Upper lobe of left lung (tissue), 6 donors: ENCODE measurements at regions not wholly inside any gene's neighbourhood (a gene's known extent, or its start where the extent isn't known, plus 50 kb on each side); places are given as distances from the start of the nearest gene placed in this dataset.

Experiments
- ATAC-seq, 2 donors: fragments of 200-7000 bp; cut with Tn5 transposase; one replicate each; pipeline ENCODE4 v1.9.1; 2022; ENCODE audit warnings: mild to moderate bottlenecking in 2 of 2, moderate library complexity in 2 of 2; ENCODE audit not compliant: low FRiP score in 2 of 2
- DNase-seq, 2 donors: peaks; one replicate each; pipeline ENCODE4 v3.0.0-alpha.2; 2019 to 2020
- H3K27ac ChIP-seq, 4 donors: fragments of 200-600 bp; sonication (generic); one replicate each; pipeline ENCODE4 v1.5.1; 2016 to 2019
- H3K27me3 ChIP-seq, 4 donors: fragments of 200-600 bp; sonication (generic); one replicate each; pipeline ENCODE4 v1.5.1; 2017 to 2019
- H3K36me3 ChIP-seq, 4 donors: fragments of 200-600 bp; sonication (generic); one replicate each; pipeline ENCODE4 v1.5.1; 2016 to 2019
- H3K4me1 ChIP-seq, 4 donors: fragments of 200-600 bp; sonication (generic); one replicate each; pipeline ENCODE4 v1.5.1; 2018 to 2019
- H3K4me3 ChIP-seq, 4 donors: fragments of 200-600 bp; sonication (generic); one replicate each; pipeline ENCODE4 v1.5.1; 2017 to 2019; ENCODE audit warnings: mild to moderate bottlenecking in 2 of 4, moderate library complexity in 1 of 4
- H3K9me3 ChIP-seq, 4 donors: fragments of 200-600 bp; sonication (generic); one replicate each; pipeline ENCODE4 v1.5.1; 2018 to 2019
- EP300 ChIP-seq, 4 donors: sonication (generic); formaldehyde crosslinking; IDR thresholded peaks; one replicate each; pipeline ENCODE4 v1.5.1; 2017; ENCODE audit warnings: antibody characterized with exemption in 4 of 4, control low read depth in 2 of 4
- POLR2A ChIP-seq, 4 donors: fragments of 450-650 bp; IDR thresholded peaks; one replicate each; pipeline ENCODE4 v1.5.1; 2016 to 2017; ENCODE audit warnings: antibody characterized with exemption in 4 of 4, mild to moderate bottlenecking in 2 of 4
- POLR2AphosphoS5 ChIP-seq, 2 donors: sonication (generic); formaldehyde crosslinking; IDR thresholded peaks; one replicate each; pipeline ENCODE4 v1.5.1; 2017; ENCODE audit warnings: antibody characterized with exemption in 2 of 2
- WGBS, 2 donors: methylation state at CpG; one replicate each; pipeline ENCODE4 v1.1.5; 2017 to 2018; 5-methylcytosine and 5-hydroxymethylcytosine counted together
- TF ChIP-seq, protein P1 (sequence below), 6 experiments: fragments of 450-650 bp in 4 of 6; fragments of 200-600 bp in 2 of 6; sonication (generic) in 2 of 6; IDR thresholded peaks; one replicate each; pipeline ENCODE4 v1.5.1; 2016 to 2019; ENCODE audit warnings: antibody characterized with exemption in 6 of 6
- donor health status: DM: no; HTN: no; CAD: no; lungs with moderate emphysema.
- donor health status: DM: no; HTN: yes; CAD: no; lungs with severe emphysema.

GRCh38 chr10:124306922-124307371 lies 111.8 kb downstream of the OAT start:
- Histone ChIP-seq H3K4me3 (no peak overlapping the region), H3K27me3 (no peaks in the 10 kb centered on the region), H3K36me3 (no peaks in the 10 kb centered on the region), H3K27ac (peak overlapping the region in 1 of 4 donors; percentile 17), H3K9me3 (no peaks in the 10 kb centered on the region), H3K4me1 (peaks cover 0 to 4% (median 0%) of the 10 kb centered on the region in 4 donors)
- WGBS, 2 donors = 52 to 76% methylated on average over 4 of the region's 4 CpGs
- peak in 1 of 2 donors; percentile 85 for ATAC-seq
- peak in 1 of 2 donors; percentile 45 for DNase-seq
- TF ChIP-seq POLR2AphosphoS5 (IDR thresholded peaks at IDR 0.05) (peak in 1 of 2 donors; percentile 56), POLR2A (IDR thresholded peaks at IDR 0.05) (no peak)

- no peak overlapping the region for H3K27ac ChIP-seq
- 36 to 66% methylated on average over 1 of the region's 1 CpG for WGBS, 2 donors
- H3K4me1 ChIP-seq = peaks cover 0 to 4% (median 0%) of the 10 kb centered on the region in 4 donors
- TF ChIP-seq POLR2A (IDR thresholded peaks at IDR 0.05) (no peak), POLR2AphosphoS5 (IDR thresholded peaks at IDR 0.05) (no peak), EP300 (IDR thresholded peaks at IDR 0.05) (no peak)
- TF ChIP-seq, protein P1, sequence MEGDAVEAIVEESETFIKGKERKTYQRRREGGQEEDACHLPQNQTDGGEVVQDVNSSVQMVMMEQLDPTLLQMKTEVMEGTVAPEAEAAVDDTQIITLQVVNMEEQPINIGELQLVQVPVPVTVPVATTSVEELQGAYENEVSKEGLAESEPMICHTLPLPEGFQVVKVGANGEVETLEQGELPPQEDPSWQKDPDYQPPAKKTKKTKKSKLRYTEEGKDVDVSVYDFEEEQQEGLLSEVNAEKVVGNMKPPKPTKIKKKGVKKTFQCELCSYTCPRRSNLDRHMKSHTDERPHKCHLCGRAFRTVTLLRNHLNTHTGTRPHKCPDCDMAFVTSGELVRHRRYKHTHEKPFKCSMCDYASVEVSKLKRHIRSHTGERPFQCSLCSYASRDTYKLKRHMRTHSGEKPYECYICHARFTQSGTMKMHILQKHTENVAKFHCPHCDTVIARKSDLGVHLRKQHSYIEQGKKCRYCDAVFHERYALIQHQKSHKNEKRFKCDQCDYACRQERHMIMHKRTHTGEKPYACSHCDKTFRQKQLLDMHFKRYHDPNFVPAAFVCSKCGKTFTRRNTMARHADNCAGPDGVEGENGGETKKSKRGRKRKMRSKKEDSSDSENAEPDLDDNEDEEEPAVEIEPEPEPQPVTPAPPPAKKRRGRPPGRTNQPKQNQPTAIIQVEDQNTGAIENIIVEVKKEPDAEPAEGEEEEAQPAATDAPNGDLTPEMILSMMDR (IDR thresholded peaks at IDR 0.05) = no peak
- no peaks in the 10 kb centered on the region for H3K36me3 ChIP-seq
- no peak overlapping the region for H3K4me3 ChIP-seq
- DNase-seq (no peak), ATAC-seq (no peak)
- H3K9me3 ChIP-seq = no peaks in the 10 kb centered on the region
- H3K27me3 ChIP-seq = no peaks in the 10 kb centered on the region
Measured at GRCh38 chr10:124306520-124306919, 112.2 kb downstream of the OAT start.

GRCh38 chr10:124305984-124306383 lies 112.7 kb downstream of the OAT start:
- Histone ChIP-seq H3K4me1 (peaks cover 0 to 4% (median 0%) of the 10 kb centered on the region in 4 donors), H3K27me3 (no peaks in the 10 kb centered on the region), H3K36me3 (no peaks in the 10 kb centered on the region), H3K9me3 (peaks cover 0 to under 1% (median 0%) of the 10 kb centered on the region in 4 donors), H3K4me3 (no peak overlapping the region), H3K27ac (no peak overlapping the region)
- no peak for DNase-seq
- no peak for TF ChIP-seq EP300 (IDR thresholded peaks at IDR 0.05)
- TF ChIP-seq, protein P1 (IDR thresholded peaks at IDR 0.05) = no peak
- ATAC-seq = no peak
- WGBS, 2 donors = 82 to 87% methylated on average over 1 of the region's 1 CpG

DNA sequence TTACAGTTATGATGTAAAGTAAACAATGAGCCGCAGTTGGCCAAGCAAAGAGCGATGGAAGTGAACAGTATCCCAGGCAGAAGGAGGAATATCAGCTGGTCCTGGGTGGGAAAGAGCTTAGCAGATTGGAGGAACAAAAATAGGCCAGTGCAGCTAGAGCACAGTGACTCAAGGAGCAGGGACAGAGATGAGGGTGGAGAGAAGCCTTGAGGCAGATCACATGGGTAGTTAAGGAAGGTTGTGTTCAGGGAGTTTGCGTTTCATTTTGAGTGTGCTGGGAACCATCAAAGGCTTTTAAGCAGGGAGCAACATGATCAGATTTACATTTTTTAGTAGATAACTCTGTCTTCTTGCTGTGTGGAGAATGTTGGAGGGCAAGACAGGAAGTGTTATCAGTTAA lies 113.6 kb downstream of the OAT start:
- peaks cover 0 to 8% (median 3%) of the 10 kb centered on the region in 4 donors for H3K9me3 ChIP-seq
- TF ChIP-seq EP300 (IDR thresholded peaks at IDR 0.05) (no peak), POLR2A (IDR thresholded peaks at IDR 0.05) (no peak), POLR2AphosphoS5 (IDR thresholded peaks at IDR 0.05) (no peak)
- TF ChIP-seq, protein P1 (IDR thresholded peaks at IDR 0.05) = no peak
- 65 to 77% methylated on average over 3 of the region's 3 CpGs for WGBS, 2 donors
- H3K36me3 ChIP-seq = no peaks in the 10 kb centered on the region
- H3K4me3 ChIP-seq = no peak overlapping the region
- H3K4me1 ChIP-seq = peaks cover 0 to 4% (median 0%) of the 10 kb centered on the region in 4 donors
- H3K27me3 ChIP-seq = no peaks in the 10 kb centered on the region
- DNase-seq (no peak), ATAC-seq (no peak)
- H3K27ac ChIP-seq = no peak overlapping the region

DNA sequence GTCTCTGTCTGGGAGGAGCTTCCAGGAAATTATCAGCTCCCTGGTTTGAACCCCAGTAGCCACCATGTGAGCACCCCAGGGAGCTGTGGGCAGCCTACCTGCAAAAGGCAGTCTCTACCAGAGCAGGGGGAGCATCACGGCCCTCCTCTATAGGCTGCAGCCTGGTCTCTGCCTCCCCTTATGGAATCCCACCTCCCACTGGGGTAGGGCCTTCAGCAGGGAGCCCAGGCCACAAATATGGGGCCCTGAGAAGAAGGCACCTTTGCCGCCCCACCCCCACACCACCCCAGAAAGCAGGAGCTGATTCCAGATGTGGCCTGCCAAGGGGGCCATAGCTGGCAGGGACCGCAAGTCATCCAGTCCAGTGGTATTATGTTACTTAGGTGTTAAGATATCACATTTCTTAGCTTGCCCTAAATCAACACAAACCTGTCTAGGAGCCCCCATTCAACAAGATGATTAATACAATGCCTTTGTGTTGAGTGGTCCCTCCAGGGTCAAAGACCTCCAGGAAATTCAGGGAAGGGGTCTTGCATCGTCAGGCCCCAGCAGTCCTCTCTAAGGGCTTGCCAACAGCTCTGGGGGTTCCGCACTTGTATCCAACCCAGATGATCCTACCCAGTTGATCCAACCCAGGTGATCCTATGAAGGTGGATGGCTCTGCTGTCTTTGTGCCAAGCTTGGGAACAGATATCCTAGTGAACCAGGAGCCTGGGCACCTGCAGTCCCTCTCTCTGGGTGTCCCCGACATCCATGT lies 114.9 kb downstream of the OAT start:
- WGBS, 2 donors = 91% methylated on average over 3 to 6 of the region's 6 CpGs
- Histone ChIP-seq H3K36me3 (no peaks in the 10 kb centered on the region), H3K27me3 (no peaks in the 10 kb centered on the region), H3K9me3 (peaks cover 0 to 8% (median 3%) of the 10 kb centered on the region in 4 donors), H3K27ac (no peak overlapping the region), H3K4me1 (peaks cover 0 to 4% (median 0%) of the 10 kb centered on the region in 4 donors), H3K4me3 (no peak overlapping the region)
- TF ChIP-seq EP300 (IDR thresholded peaks at IDR 0.05) (no peak), POLR2AphosphoS5 (IDR thresholded peaks at IDR 0.05) (no peak), POLR2A (IDR thresholded peaks at IDR 0.05) (no peak)
- TF ChIP-seq, protein P1 (IDR thresholded peaks at IDR 0.05) = no peak
- no peak for ATAC-seq
- DNase-seq = peak in 1 of 2 donors; percentile 17
